GM21529 (cell line): ENCODE measurements at regions not wholly inside any gene's neighbourhood (a gene's known extent, or its start where the extent isn't known, plus 50 kb on each side); places are given as distances from the start of the nearest gene placed in this dataset.
"Not testable (repeated sequence)": the region's sequence is repeated elsewhere in the genome, so short reads cannot be mapped to it uniquely, and the experiment has no call there.

Experiments
- ATAC-seq: cut with Tn5 transposase; IDR thresholded peaks from one replicate; pipeline ENCODE4 v1.9.1; 2021; ENCODE audit not compliant: unreplicated experiment

DNA sequence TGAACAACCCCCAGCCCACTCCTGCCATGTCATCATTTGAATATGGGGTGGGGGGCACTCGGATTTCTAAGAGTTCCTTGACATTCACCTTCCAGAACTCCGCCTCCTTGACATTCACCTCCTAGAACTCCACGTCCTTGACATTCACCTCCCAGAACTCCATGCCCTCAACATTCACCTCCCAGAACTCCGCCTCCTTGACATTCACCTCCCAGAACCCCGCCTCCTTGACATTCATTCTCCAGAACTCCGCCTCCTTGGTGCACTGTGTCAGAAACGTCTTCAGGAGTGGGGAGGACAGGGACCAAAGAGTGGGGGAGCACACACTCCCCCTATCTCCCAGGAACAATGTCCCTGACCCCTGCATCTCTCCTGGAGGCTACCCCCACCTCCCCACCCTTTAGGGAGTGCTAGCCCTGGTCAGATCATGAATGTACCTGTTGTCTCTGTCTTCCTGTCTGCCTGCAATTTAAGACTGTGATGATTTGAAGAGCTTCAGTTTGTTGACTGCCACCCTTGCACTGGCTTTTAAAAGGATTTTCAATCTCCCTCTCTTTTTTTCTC, 110.1 kb downstream of the NPTX2 start:
- ATAC-seq: no peak

DNA sequence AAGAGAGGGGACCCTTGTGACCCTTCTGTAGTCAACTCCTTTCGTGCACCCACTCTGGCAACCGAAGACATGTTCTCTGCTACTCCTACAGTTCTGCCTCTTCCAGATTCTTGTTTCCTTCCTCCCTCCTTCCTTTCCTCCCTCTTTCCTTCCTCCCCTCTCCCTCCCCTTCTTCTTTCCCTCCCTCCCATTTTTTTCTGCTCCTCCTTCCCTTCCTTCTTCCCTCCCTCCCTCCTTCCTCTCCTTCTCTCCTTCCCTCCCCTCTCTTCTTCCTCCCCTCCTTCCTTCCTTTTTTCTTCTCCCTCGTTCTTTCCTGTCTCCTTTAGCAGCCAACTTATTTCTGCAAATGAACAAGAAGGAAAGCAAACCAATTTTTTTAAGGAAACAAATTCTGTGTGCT, 111.5 kb downstream of the NPTX2 start:
- ATAC-seq: no peak

DNA sequence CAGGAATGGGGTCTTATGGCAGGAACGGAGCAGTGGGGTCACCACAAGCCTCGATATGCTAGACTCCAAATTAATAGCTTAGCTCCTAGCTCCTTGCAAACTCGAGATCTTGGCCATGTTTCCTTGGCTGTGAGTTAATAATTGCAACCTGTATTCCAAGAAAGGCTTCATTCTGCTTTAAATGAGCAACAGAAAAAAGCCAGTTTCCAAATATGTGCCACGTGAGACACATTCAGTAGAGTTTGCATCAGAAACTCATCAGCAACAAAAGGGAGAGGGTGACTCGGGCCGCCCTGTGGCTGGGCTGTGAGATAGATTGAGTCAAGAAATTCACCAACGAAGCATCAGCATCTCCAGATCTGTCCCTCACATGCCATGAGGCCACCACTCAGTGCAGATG, 112.0 kb downstream of the NPTX2 start:
- ATAC-seq: no peak

DNA sequence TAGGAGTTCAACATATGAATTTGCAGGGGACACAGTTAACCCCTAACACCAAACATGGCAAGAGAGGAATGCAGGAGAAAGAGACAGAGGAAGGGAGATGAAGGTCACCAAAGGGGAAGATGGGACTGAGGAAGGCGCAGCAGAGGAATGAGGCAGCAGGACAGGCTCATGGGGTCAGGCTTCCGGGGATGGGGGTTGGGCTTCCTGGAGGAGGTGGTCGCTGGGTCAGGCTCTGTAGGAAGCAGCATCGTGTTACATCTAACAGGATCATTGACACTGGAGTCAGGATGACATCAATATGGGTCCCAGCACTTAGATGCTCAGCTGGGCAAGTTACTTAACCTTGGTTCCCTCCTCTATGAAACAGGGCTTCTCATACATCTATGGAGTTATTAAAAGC, 113.2 kb downstream of the NPTX2 start:
- ATAC-seq: no peak

DNA sequence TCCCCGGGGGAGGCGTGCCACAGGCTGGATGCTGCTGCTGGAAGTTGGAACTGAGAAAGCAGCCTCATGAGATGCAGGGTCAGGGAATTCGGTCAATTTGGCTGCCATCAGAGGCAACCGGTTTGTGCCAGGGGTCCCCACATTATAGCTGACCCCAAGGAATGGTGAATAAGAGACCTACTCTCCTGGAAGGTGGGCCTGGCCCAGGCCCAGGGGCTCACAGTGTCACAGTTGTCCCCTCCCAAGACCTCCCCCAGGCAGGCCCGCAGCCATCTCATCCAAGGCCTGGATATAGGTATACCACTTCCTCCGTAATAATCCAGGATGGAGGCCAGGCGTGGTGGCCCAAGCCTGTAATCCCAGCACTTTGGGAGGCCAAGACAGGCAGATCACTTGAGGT, 114.6 kb downstream of the NPTX2 start:
- ATAC-seq: no peak

DNA sequence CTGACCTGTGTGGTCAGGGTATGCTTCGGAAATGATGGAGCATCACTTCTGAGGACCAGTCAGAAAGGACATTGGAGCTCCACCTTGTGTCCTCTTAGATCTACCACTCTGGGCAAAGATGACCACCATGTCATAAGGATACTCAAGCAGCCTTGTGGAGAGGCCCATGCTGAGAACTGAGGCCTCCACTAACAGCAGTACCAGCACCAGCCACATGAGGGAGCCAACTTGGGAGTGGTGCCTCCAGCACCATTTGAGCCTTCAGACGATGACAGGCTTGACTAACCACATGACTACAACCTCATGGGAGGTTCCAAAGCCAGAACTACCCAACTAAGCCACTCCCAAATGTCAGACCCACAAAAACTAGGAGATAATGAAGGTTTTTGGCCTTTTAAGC, 116.0 kb downstream of the NPTX2 start:
- ATAC-seq: no peak

DNA sequence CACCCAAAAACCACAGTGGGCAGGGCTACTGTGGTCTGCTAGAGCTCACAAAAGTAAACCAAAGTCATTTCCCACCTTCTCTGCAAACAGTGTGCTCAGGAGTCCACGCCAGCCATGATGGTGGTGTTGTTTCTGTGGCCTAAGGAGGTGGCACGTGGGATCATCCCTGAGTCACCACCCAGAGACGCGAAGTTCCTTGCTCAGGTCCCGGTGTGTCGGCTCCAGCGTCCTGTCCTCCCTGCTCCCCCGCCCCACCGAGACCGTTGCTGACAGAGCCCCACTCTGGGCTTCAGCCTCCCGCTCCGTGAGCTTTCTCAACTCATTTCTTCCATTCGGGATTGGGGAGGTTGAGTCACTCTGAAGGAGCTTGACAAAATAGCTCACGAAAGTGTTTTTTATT, 118.7 kb downstream of the NPTX2 start:
- ATAC-seq: no peak

DNA sequence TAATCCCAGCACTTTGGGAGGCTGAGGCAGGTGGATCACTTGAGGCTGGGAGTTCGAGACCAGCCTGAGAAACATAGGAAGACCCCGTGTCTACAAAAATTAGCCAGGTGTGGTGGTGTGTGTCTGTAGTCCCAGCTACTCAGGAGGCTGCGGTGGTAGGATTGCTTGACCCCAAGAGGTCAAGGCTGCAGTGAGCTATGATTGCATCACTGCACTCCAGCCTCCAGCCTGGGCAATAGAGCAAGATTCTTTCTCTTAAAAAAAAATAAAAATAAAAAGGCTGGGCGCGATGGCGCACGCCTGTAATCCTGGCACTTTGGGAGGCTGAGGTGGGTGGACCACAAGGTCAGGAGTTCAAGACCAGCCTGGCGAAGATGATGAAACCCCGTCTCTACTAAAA, 119.4 kb downstream of the NPTX2 start:
- ATAC-seq: not testable (repeated sequence)

DNA sequence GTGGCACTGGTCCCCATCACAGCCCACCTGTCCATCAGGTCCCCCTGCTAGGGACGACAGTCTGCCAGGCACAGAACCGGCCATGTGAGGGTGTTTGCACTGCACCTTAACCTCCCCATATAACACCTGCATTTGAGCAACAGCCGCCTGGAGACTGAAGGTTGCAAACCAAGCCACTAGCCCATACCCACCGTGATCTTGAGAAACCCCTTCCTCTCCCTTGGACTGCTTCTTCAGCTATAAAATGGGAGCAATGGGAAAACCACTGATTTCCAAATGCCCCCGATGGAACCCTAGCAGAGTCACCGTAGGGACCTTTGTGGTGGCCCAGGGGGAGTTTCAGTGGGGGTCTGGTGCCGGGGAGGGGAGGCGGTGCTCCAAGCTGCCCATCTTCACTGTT, 120.1 kb downstream of the NPTX2 start:
- ATAC-seq: no peak

DNA sequence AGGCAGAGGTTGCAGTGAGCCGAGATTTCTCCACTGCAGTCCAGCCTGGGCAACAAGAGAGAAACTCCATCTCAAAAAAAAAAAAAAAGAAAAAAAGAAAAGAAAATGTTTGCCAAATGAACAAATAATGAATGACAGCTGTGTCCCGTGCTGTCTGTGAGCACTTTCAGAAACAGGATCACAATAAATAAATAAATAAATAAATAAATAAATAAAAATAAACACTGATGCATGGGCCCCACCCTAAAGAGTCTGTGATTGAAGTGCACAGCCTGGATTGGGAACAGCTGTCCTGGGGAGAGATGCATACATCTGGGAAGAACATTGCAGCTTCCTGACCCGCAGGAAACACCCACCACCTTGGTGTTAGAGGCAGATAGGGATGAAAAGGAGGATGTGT, 123.6 kb downstream of the NPTX2 start:
- ATAC-seq: no peak

DNA sequence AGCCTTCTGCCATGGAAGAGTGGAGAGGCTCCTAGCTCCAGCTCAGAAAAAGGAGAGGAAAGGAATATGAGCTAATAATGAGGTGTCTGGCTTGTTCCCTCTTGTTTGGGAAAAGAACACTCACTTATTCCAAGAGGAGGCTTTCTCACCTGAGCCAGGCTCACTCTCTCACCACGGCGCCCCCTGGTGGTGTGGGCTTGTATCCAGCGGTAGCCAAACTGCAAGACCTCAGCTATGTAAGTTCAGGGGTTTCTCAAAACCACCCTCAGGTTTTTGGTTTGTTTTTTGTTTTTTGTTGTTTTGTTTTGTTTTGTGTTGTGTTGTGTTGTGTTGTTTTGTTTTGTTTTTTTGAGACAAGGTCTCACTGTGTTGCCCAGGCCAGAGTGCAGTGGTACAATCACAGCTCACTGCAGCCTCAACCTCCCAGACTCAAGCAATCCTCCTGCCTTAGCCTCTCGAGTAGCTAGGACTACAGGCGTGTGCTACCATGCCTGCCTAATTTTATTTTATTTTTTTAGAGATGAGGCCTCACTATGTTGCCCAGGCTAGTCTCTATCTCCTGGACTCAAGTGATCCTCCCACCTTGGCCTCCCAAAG, 124.0 kb downstream of the TMEM130 start:
- peak; percentile 63 for ATAC-seq

DNA sequence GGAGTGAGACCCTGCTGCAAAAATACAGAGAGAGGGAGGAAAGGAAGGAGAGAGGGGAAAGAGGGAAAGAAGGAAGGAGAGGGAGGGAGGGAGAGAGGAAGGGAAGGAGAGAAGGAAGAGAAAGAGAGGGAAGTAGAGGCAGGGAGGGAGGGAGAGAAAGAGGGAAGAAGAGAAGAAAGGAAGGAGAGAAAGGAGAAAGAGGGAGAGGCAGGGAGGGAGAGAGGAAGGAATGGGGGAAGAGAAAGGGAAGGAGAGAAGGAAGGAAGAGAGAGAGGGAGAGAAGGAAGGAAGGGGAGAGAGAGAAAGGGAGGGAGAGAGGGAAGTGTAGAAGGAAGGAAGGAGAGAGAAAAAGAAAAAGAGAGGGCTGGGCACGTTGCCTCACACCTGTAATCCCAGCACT, 121.7 kb downstream of the TMEM130 start:
- ATAC-seq: no peak

DNA sequence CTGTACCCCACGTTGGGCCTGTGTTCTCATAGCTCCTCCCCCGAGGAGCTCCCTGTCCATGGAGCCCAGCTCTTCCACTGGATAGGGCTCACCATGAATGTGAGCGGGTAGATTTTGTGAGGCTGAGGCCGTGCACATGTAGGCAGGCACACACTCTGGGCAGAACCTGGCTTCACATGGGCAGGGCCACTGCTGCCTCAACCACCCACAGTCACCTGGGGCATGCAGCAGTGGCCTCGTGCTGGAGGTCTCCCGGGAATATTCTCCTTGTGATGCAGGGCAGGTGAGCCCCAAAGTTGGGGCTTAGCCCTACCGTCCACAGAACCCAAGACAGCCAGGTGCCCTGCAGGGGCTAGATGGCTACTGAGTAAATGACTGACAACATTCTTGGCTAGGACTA, 116.6 kb downstream of the TMEM130 start:
- no peak for ATAC-seq

DNA sequence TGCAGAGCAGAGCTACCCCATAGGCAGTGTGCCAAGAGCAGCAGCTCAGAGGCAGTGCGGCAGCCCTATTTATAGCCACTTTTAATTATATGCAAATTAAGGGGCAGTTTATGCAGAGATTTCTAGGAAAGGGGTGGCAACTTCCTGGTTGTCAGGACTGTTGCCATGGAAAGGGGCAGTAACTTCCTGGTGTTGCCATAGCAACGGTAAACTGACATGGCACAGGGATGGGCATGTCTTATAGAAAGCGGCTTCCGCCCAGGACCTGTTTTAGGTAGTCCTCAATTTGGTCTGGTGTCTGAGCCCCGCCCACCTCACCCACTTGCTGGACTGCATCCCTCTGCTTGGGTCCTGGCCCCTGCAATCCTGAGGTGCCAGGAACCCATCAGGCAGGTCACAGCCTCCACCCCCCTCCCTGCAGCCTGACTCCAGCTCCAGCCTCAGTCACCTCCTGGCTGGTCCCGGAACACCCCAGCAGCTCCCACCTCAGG, 115.8 kb downstream of the TMEM130 start:
- no peak for ATAC-seq

DNA sequence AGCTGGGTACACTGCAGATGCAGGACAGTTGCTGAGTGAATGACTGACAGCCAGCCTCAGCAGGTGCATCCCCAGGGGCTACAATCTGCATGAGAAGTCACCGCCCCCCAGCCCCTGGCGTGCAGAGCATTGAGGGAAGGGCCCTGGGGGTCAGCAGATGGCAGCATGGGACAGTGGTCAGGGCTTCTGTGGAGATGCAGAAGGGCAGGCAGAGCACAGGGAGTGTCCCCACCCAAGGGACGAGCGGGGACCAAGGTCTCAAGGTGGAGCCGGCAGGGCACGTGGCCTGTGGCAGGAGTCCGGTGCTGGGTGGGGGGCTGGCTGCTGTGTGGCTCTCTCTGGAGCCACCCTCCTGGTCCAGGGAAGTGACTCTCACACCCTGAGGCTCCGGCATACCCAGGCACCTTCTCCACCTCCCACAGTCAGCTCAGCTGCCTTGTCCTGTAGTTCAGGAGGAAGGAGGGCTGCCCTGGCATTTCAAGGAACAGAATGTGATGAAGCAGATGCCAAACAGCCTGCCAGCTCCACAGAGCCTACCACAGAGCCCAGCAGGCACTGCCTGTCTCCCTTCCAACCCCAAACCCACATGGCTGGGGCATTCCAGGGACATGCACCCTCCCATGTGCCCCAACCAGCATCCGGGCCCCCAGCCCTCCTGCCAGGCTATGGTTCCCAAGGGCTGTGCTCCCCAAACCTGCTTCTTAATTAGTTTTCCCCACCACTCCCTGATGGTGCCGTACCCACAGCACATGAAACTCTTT, 114.5 kb downstream of the TMEM130 start:
- no peak for ATAC-seq

DNA sequence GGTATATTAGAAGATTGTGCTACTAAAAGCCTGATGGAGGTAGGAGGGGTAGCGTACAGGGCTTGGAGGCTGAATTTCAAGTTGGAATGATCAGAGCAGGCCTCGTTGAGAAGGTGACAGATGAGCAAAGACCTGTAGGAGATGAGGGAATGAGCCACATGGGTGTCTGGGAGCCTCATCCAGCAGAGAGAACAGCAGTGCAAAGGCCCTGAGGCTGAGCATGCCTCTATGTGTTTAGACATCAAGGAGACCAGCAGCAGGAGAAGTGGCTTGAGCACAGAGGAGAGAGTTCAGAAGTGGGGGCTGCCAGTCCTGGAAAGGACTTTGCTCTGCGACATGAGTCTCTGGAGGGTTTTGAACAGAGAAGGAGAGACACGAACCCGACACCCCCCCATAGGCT, 111.7 kb downstream of the TMEM130 start:
- no peak for ATAC-seq

DNA sequence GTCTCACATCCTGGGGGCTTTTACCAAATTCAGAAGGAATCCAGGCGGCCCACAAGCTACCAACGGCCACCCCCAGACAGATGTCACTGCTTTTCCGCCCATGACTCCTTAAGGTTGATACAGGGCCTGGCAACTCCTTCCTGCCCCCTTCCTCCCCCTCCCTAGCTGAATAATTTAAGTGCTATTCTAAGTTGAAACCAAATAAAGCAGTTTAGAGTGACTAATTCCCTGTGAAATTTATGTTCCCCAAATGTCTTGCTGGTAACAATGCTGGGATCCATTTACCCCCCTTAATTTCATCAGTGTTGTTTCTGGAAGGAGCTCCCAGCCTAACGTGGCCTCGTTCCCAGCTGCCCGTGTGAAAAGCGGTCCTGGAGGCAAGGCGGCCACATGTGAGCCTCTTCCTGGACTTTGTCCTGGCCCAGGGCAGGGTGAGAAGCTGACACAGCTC, 109.6 kb downstream of the TMEM130 start:
- ATAC-seq: no peak

DNA sequence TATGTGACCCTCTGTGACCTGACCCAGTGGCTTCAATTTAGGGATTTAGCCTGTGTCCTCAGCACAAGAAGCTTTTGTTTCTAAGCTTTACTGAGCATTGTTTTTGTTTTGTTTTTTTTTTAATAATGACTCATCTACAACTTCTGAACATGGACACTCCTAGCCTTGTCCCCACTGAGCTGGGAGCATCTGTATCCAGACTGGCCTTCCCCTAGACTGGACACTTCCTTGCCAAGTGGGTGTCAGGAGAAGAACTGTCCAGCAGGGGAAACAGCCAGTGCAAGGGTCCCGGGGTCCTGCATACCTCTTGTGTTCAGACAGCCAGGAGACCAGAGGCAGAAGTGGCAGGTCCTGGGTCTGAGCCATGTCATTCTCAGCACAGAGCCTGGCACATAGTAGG, 108.6 kb downstream of the TMEM130 start:
- ATAC-seq: no peak

DNA sequence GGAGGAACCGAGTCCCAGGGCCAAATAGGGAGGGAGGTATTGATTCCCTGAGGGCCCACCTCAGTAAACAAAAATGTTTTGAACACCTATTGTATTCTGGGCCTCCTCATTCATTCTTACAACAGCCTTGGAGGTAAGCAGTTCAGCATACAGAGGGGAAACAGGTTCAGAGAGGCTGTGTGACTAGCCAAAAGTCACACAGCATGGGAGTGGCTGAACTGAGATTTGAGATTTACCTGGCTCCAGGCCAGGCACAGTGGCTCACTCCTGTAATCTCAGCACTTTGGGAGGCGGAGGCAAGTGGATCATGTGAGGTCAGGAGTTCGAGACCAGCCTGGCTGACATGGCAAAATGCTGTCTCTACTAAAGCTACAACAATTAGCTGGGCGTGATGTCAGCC, 107.2 kb downstream of the TMEM130 start:
- no peak for ATAC-seq

DNA sequence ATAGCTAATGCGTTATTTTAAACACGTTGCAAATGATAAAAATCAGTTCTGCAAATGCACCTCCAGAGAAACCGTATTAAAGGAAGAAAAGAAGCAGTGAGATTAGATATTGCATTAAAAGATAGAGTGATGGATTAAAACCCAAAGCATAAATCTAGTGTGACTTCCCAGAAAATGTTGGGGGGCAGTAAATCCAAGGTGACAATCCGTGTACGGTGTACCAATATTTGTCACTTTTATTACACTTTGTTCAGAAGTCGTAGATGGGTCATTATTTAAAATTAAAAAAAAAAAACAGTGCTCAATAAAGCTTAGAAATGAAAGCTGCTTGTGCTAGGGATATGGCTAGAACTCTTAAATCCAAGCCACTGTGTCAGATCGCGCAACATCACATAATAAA, 106.4 kb downstream of the TMEM130 start:
- ATAC-seq: no peak

DNA sequence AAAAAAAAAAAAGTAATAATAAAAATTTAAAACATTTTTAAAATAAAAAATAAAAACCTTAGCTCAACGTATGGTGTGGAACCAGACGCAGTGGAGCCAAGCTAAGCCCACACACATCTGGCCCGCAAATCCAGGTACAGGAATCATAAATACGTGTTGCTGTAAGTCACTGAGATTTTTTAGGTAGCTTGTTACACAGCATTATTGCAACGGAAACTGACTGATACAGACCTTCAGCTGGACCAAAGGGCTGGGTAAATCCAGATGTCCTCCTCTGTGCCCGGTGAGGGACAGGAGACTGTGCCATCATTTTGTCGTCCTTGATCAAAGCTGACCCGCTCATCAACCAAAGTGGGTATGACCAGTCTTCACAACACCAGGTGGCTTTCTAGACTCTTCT, 104.9 kb downstream of the TMEM130 start:
- no peak for ATAC-seq

DNA sequence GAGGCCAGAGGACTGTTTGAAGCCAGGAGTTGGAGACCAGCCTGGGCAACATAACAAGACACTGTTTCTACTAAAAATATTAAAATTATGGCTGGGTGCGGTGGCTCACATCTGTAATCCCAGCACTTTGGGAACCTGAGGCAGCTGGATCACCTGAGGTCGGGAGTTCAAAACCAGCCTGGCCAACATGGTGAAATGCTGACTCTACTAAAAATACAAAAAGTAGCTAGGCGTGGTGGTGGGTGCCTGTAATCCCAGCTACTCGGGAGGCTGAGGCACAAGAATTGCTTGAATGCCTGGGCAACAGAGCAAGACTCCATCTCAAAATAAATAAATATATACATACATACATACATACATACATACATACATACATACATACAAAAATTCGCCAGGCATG, 99.7 kb downstream of the TMEM130 start:
- not testable (repeated sequence) for ATAC-seq
